ENCODE measurements at regions not wholly inside any gene's neighbourhood (a gene's known extent, or its start where the extent isn't known, plus 50 kb on each side); places are given as distances from the start of the nearest gene placed in this dataset.
"Not testable (repeated sequence)": the region's sequence is repeated elsewhere in the genome, so short reads cannot be mapped to it uniquely, and the experiment has no call there.

DNA sequence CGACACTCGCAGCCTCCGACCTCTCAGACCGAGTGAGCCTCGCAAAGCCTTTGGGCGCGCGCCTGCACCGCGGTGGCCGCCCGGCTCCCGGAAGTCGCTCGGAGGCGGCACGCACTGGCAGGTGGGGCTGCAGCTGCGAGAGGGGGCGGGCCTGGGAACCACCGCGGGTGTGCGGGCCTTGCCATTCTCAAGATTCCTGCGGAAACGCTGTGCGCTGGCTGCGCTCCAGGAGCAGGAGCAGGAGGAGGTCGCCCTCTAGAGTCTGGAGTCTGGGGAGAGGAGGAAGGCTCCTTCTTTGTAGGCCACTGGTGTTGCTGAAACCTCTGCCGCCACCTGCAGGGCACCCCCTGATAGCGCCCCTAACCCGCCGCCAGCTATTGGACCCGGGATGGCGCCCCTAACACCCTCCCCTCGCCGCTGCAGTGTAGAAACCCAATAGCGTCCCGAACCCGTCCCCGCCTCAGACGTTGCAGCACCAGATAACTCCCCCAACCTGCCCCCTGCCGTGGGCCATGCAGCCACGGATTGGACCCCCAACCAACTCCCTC lies 230.6 kb downstream of the LIPI start:
- not testable (repeated sequence) for TF ChIP-seq POLR2A (IDR thresholded peaks at IDR 0.05; ENCODE audit: low read length); GATA1 (IDR thresholded peaks at IDR 0.05; ENCODE audit: low read depth, low read length)

All from erythroblast (primary cell).